NT2/D1 (cell line): ENCODE measurements at regions not wholly inside any gene's neighbourhood (a gene's known extent, or its start where the extent isn't known, plus 50 kb on each side); places are given as distances from the start of the nearest gene placed in this dataset.

Experiments
- SUZ12 ChIP-seq: IDR thresholded peaks from 2 replicates; pipeline ENCODE4 v1.6.1; 2011; ENCODE audit not compliant: insufficient read length, insufficient read depth; ENCODE audit errors: extremely low read depth
- YY1 ChIP-seq: IDR thresholded peaks from 2 replicates; pipeline ENCODE4 v1.6.1; 2011; ENCODE audit not compliant: insufficient read length, insufficient read depth
- ZNF274 ChIP-seq: IDR thresholded peaks from 2 replicates; pipeline ENCODE4 v1.6.1; 2011; ENCODE audit warnings: mild to moderate bottlenecking, low read depth, low read length

- TF ChIP-seq ZNF274: no peak
- no peak for TF ChIP-seq YY1
- TF ChIP-seq SUZ12: no peak
These were observed 1083.2 kb upstream of the CNTN5 start for GRCh38 chr11:97937501-97937900.
